ENCODE measurements at regions not wholly inside any gene's neighbourhood (a gene's known extent, or its start where the extent isn't known, plus 50 kb on each side); places are given as distances from the start of the nearest gene placed in this dataset.

- TF ChIP-seq, protein P1, sequence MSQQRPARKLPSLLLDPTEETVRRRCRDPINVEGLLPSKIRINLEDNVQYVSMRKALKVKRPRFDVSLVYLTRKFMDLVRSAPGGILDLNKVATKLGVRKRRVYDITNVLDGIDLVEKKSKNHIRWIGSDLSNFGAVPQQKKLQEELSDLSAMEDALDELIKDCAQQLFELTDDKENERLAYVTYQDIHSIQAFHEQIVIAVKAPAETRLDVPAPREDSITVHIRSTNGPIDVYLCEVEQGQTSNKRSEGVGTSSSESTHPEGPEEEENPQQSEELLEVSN (IDR thresholded peaks at IDR 0.05), result no peak
- TF ChIP-seq EP300 (IDR thresholded peaks at IDR 0.05; ENCODE audit: borderline replicate concordance in 1 of 2, low read depth in 2 of 2, low read length in 2 of 2) (no peak), TAF1 (IDR thresholded peaks at IDR 0.05; ENCODE audit: low read depth, low read length) (no peak), EZH2 (IDR thresholded peaks at IDR 0.05; ENCODE audit: low read depth, low read length, severe bottlenecking) (no peak), BRCA1 (IDR thresholded peaks at IDR 0.05; ENCODE audit: low read depth, low read length) (no peak), CHD1 (IDR thresholded peaks at IDR 0.05; ENCODE audit: low read depth, low read length) (no peak), SAP30 (IDR thresholded peaks at IDR 0.05; ENCODE audit: insufficient read depth, insufficient replicate concordance, low read length) (no peak), POLR2A (IDR thresholded peaks at IDR 0.05; ENCODE audit: control extremely low read depth in 1 of 2, low read depth in 2 of 2, low read length in 2 of 2) (no peak), POLR2AphosphoS5 (IDR thresholded peaks at IDR 0.05; ENCODE audit: low read depth, low read length) (no peak), SRF (IDR thresholded peaks at IDR 0.05; ENCODE audit: low read depth, low read length) (no peak), YY1 (IDR thresholded peaks at IDR 0.05; ENCODE audit: low read depth, low read length) (no peak), TEAD4 (IDR thresholded peaks at IDR 0.05; ENCODE audit: low read depth, low read length) (no peak), BCL11A (IDR thresholded peaks at IDR 0.05; ENCODE audit: low read depth in 2 of 2, low read length in 2 of 2) (no peak)
- TF ChIP-seq, protein P2, sequence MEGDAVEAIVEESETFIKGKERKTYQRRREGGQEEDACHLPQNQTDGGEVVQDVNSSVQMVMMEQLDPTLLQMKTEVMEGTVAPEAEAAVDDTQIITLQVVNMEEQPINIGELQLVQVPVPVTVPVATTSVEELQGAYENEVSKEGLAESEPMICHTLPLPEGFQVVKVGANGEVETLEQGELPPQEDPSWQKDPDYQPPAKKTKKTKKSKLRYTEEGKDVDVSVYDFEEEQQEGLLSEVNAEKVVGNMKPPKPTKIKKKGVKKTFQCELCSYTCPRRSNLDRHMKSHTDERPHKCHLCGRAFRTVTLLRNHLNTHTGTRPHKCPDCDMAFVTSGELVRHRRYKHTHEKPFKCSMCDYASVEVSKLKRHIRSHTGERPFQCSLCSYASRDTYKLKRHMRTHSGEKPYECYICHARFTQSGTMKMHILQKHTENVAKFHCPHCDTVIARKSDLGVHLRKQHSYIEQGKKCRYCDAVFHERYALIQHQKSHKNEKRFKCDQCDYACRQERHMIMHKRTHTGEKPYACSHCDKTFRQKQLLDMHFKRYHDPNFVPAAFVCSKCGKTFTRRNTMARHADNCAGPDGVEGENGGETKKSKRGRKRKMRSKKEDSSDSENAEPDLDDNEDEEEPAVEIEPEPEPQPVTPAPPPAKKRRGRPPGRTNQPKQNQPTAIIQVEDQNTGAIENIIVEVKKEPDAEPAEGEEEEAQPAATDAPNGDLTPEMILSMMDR (IDR thresholded peaks at IDR 0.05; ENCODE audit: control extremely low read depth in 1 of 3, insufficient read depth in 1 of 3, low read depth in 1 of 3, low read length in 3 of 3), result no peak
Observed at GRCh38 chr20:39338469-39339376, 376.6 kb downstream of the DHX35 start.
